HG02970 (cell line): ENCODE measurements at regions not wholly inside any gene's neighbourhood (a gene's known extent, or its start where the extent isn't known, plus 50 kb on each side); places are given as distances from the start of the nearest gene placed in this dataset.
"Not testable (repeated sequence)": the region's sequence is repeated elsewhere in the genome, so short reads cannot be mapped to it uniquely, and the experiment has no call there.

Experiments used
- ATAC-seq: cut with Tn5 transposase; IDR thresholded peaks from one replicate; pipeline ENCODE4 v1.9.1; 2021; ENCODE audit warnings: mild to moderate bottlenecking, moderate library complexity, moderate number of reproducible peaks; ENCODE audit not compliant: unreplicated experiment, low FRiP score

- no peak for ATAC-seq
These were observed 154.1 kb upstream of the THUMPD2 start for GRCh38 chr2:39933196-39933595.

- ATAC-seq, result no peak
These were observed 153.1 kb upstream of the THUMPD2 start for GRCh38 chr2:39932198-39932597.

GRCh38 chr2:39930175-39930917 is 151.3 kb upstream of the THUMPD2 start:
- ATAC-seq, result no peak

GRCh38 chr2:39929531-39929930 is 150.5 kb upstream of the THUMPD2 start:
- ATAC-seq, result no peak

DNA sequence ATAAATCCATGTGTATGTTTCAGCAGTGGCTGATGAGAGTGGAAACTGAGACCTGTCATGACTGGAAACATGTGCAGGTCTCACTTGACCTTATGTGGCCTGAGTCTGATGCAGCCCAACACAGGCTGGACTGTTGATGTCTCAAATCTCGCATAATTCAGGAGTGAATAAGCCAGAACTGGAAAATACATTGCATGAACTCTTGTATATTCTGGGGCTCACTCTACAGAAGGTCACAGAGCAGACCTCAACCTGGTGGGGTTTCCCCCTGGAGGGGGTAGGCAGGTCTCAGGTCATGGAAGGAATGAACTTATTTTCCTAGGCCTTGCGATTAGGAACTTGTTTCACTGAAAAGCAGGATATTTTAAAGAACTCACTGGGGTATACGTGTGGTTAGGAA is 146.3 kb upstream of the THUMPD2 start:
- ATAC-seq, result no peak

DNA sequence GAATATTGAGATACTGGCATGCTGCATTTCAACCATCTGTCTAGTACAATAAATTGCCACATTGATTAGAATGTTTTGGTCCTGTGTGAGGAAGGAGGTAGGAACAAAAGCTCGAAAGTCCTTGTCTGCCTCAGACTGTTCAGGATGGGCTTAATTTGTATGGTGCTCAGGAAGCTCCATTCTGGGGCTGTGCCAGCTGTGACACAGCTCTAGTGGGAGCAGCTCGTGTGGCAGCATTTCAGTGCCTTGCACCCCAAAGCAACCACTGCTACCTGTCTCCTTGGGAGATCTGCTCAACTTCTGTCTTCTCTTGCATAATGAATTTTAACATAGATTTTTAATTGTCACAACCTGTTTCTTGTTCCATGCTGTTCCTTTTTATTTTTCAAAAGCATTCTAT is 144.4 kb upstream of the THUMPD2 start:
- ATAC-seq, result no peak

- ATAC-seq, result no peak
These were observed 143.8 kb upstream of the THUMPD2 start for GRCh38 chr2:39922679-39923405.

DNA sequence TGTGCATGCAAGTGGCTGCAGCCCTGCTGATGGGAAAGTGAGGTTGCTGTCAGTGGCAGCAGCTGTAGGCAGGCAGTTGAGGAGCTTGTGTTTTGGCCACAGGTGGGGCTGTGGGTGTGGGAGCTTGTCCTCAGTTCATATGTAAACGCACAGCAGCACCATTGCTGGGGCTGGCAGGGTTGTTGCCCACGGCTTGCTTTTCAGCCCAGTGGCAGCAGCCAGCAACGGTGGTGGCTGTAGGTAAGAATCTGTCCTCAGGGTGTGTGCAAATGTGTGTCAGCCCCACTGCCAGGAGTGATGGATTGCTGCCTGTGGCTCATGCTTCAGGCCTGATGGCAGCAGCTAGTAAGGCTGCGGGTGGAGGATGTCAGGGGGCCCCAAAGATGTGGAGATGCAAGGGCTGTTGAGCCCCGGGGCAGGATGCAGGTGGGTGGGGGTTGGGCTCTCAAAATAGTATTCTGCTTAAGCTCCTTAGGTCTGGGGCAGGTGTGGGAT is 141.3 kb upstream of the THUMPD2 start:
- no peak for ATAC-seq

DNA sequence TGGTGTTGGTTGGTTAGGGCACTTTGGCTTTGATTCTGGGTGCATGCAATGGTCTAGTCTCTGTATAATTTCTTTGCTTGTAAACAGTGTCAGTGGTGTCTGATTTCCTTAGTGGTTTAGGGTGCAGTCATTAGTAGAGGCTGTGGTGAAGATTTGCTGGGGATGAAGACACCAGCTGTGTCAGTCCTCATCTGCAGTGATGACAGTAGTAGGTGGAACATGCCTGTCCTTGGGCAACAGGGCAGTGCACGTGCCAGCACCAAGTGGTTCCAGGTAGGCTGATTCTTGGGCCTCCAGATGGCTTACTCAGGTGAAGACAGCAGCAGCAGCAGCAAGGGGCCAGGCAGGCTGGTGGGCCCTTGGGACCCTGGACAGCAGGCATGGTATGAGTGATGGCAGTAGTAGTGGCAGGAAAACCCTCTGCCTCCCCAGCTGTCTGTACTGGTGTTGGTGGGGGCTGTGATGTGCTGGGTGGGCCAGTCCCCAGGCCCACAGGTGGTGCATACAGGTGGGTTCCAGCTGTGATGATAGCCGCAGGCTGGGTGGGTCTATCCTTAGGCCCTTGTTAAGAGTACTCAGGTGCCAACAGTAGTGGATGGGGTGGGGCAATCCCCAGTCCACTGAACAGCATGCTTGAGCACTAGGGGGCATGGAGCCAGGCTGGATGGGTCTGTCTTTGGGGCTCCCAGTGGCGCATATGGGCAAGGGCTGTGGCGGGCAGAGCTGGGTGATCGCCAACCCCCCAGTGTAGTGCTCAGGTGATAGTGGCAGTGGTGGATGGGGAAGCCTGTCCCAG is 140.7 kb upstream of the THUMPD2 start:
- ATAC-seq, result no peak

GRCh38 chr2:39918886-39919285 is 139.8 kb upstream of the THUMPD2 start:
- no peak for ATAC-seq

DNA sequence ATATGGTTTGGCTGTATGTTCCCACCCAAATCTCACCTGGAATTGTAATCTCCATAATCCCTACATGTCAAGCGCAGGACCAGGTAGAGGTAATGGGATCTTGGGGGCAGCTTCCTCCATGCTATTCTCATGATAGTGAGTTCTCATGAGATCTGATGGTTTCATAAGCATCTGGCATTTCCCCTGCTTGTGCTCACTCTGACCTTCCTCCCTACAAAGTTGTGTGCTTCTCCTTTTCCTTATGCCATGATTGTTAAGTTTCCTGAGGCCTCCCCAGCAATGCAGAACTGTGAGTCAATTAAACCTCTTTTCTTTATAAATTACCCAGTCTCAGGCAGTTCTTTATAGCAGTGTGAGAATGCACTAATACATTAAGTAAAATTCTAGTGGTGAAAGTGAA is 138.3 kb upstream of the THUMPD2 start:
- not testable (repeated sequence) for ATAC-seq

GRCh38 chr2:39914949-39915348 is 135.9 kb upstream of the THUMPD2 start:
- ATAC-seq, result no peak

- ATAC-seq, result peak; percentile 56
These were observed 134.8 kb upstream of the THUMPD2 start for GRCh38 chr2:39913648-39914461.

DNA sequence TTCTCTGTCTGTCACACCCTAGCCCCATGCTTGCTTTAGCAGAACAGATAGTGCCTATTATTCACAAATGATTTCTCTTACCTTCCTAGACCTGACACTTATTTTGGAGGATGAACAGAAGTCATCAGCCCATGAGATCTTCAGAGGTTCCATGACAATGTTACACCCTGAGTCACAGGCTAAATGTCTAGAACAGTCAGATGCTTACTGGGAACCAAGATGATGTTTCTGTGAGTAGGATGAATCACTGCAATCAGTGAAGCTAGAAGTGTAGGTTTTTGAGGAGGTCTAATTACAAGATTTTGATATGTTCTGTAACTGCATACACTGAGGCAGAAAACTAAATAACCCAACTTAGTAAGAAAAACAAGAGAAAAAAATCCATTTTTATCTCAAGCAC is 123.0 kb upstream of the THUMPD2 start:
- no peak for ATAC-seq

- ATAC-seq, result no peak
These were observed 119.9 kb upstream of the THUMPD2 start for GRCh38 chr2:39898934-39899333.

- ATAC-seq, result no peak
These were observed 118.2 kb upstream of the THUMPD2 start for GRCh38 chr2:39897273-39897672.

DNA sequence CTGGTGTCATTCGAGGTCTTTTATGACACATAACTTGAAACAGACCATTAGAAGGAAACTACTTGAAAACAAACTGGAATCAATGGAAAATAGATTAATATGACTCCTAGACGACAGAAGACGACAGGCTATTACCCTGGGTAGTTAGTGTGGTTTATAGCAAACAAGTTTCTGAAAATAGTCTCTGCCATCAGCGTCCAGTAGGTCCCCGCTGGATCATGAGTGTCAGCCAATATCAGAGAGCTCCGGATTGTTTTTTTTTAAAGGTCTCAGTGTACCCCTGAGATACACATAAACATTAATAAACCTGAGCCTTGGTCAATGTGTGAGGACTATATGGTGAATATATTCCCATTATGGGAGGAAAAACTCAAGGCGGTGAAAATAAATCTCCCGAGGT is 115.0 kb upstream of the THUMPD2 start:
- no peak for ATAC-seq

GRCh38 chr2:39893616-39894015 is 114.6 kb upstream of the THUMPD2 start:
- ATAC-seq, result no peak

DNA sequence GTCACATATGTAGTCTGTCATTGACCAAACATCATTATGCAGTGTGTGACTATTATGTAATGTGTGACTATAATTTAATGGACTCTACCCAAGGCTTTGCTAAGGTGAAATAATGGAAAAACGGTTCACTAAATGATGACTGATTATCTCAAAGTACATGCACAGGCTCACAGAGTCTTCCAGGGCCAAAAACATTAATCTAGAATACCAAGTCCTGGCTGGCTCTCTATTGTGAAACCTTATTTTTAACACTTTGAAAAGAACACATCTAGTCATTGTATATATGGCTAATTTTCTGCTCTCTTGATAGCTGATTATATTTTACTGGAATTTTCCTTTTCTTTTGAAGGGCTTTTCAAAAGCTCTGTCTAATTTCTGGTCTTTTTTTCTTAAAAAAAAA is 102.9 kb upstream of the THUMPD2 start:
- no peak for ATAC-seq

DNA sequence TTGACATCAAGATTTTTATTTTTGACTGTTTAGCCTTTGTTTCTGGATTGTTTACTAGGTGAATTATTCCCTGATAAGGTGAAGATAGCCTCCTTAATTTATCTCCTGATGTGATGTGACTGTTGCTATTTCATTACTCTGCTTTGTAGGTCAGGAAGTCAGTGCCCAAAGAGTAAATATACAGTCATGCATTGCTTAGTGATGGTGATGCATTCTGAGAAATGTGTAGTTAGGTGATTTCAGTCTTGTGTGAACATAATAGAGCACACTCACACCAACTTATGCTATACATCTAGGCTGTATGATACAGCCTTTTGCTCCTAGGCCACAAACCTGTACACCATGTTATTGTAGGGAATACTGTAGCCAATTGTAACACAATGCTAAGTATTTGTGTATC is 102.4 kb upstream of the THUMPD2 start:
- no peak for ATAC-seq
